CD4-positive, alpha-beta T cell treated with Interleukin-4 for 1 hour (primary cell): ENCODE measurements at regions not wholly inside any gene's neighbourhood (a gene's known extent, or its start where the extent isn't known, plus 50 kb on each side); places are given as distances from the start of the nearest gene placed in this dataset.

Experiments used
- DNase-seq, 2 donors: peaks; one replicate each; pipeline ENCODE4 v3.0.0-alpha.2; 2020 to 2022

GRCh38 chr6:166008441-166009369, 158.9 kb downstream of the TBXT start:
- no peak for DNase-seq

DNA sequence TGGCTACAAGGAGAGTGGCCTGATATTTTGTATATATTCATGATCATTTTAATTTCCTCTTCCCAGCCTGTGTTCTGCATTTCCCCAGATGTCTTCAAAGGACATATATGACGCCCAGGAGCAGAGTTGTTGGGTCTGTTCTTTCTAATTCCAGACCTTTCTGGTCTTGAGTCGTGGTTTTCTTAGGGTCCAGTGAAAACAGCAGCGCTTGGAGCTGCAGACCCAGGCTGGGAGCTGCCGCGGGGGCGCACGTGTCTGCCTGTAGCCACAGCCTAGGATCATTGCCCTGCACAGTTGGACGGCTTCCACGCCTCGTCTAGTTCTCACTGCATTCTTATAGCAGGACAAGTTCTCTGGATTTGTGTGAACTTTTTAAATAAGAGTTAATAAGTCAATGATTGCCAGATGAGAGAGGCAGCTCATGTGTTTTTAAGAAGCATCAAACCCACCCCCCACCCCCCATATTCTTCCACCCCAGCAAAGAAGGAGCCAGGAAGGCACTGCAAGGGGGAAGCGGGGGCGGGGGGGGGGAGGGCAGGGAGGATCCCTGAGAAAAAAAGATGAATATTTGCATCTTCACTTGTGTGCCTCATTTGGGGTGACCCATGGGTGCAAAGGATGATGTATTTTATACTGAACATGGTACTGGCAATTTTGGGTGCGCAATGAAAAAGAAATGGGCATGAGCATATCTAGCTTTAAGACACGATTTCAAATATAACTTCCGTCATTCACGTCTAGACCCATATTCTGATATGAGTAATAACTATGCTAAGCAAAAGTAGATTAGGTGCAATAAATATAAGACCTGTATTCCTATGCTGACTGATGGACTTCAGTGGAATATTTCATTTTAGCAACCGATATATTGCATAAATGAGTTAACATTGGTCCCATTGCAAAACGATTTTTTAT, 160.0 kb downstream of the TBXT start:
- no peak for DNase-seq

GRCh38 chr6:166006900-166007301, 160.8 kb downstream of the TBXT start:
- no peak for DNase-seq

DNA sequence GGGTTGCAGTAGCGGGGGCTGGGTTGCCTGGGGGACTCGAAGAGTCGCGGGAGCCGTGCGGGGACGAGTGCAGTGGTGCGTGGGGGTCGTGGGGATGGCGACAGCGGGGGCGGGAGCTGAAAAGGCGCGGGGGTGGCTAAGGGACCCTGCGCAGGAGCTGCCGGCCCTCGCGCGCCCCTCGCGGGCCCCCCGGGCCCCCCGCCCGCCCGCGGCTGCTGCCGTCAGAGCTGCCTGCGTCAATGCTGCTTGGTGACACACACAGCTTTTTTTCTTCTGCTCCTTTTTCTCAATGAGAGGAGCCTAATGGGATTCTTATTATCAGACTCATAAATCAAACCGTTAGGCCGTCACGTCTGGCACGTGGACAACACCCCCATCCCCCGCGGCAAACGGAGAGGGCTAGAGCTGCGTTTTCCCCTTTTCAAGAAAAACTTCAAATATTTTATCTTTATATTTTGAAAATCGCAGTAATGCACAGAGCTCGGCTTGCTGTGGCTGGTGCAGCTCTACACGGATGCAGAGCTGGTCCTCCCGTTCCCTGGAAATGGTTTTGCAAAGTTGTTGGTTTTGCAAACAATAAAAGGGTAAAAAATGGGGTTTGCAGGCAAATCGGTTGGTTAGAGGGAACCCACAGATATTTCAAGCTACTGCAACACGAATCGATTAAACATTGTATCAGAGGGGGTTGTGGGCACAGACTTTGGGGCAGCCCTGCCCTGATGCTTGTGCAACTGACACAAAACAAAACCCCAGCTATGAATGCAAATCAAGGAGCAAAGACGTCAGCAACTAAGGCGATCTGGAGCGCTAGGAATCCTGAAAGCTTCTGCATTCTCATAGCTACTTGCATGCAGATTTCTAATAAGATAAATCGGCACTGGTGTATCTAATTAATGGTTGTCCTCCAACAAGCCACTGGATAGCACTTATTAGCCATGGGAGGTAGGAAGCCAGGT, 161.4 kb downstream of the TBXT start:
- no peak for DNase-seq

DNA sequence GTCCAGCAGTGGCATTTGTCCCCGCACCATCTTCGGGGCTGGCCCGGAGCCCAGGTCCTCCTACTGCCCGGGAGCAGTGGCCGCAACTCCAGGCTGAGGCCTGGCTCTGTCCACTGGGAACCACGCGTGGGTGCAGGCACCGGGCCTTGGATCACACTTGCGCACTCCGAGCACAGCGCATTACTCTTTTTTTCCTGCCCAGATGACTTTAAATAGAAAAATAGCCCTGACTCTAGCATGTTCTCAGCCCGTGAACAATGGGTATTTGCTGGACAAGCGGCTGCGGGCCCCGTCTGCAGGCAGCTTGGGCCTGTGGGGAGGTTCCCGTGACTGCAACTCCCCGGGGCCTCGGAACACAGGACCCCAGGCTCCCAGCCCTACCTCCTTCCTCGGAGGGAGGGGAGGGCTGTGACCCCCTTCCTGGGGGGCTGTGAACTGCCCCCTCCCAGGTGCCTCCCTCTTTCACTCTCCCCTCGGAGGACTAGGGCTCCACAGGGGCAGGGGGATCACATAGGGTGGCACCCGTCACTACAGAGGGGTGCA, 162.2 kb downstream of the TBXT start:
- DNase-seq, result no peak

- no peak for DNase-seq
Measured at GRCh38 chr6:166004876-166005275, 162.8 kb downstream of the TBXT start.

GRCh38 chr6:166004471-166004870, 163.2 kb downstream of the TBXT start:
- no peak for DNase-seq

DNA sequence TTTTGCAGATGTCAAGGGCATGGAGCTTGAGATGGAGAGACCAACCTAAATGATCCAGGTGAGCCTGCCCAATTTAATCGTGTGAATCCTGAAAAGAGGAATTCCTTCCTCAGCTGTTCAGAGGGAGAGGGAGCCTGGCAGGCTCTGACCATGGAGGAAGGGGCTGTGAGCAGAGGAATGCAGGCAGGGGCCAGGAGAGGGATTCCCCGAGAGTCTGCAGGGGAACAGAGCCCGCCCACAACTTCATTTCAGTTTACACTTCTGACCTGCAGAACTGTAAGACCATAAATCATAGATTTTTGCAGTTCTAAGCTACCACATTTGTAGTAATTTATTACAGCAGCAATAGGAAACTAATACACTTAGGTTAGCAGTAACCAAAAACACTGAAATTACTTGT, 164.1 kb downstream of the TBXT start:
- no peak for DNase-seq

GRCh38 chr6:166001359-166001758, 166.3 kb downstream of the TBXT start:
- DNase-seq, result no peak

GRCh38 chr6:165999279-165999678, 168.4 kb downstream of the TBXT start:
- no peak for DNase-seq

DNA sequence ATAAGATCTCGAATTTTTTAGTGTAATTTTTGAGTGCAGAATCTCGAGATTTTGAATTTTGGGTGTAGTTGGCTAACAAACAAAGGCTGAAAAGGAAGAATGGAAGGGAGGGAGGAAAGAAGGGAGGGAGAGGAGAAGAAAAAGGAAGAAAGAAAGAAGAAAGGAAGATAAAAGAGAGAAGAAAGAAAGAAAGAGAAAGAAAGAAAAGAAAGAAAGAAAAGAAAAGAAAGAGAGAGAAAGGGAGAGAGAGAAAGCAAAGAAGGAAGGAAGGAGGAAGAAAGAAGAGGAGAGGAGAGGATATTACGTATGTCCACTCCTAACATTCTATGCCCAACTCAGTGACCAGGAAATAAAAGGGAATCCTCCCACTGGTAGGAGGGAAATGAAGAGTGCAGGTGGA, 169.6 kb downstream of the TBXT start:
- no peak for DNase-seq

DNA sequence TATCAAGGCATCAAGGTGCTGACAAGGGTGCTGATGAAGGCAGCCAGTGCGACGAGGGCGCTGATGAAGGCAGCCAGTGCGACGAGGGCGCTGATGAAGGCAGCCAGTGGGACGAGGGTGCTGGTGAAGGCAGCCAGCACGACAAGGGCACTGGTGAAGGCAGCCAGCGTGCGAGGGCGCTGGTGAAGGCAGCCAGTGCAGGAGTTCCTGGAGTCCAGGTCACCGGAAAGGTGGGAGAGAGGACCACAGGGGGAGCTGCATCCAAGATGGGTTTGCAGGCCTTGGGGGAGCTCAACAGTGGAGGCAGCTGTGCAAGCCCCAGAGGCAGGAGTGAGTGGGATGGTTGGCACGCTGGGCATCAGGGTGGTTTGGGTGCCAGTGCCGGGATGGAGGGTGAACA, 176.3 kb downstream of the TBXT start:
- no peak for DNase-seq

DNA sequence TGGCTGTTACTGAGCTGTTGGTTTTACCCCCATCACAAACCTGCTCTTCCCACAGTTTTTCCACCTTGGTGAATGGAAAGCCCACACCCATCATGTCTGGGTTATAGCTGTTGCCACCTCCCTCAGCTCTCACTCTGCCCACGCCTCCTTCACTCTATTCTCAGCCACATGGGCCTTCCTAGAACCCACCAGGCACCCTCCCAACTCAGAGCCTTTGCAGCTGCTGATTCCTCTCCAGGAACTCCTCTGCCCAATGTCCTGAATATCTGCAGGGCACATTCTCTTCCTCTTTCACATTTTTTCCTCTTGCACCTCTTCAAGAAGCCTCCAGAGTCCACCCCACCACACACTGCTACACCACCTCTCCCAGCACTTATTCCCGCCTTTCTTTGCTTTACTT, 177.4 kb downstream of the TBXT start:
- no peak for DNase-seq

DNA sequence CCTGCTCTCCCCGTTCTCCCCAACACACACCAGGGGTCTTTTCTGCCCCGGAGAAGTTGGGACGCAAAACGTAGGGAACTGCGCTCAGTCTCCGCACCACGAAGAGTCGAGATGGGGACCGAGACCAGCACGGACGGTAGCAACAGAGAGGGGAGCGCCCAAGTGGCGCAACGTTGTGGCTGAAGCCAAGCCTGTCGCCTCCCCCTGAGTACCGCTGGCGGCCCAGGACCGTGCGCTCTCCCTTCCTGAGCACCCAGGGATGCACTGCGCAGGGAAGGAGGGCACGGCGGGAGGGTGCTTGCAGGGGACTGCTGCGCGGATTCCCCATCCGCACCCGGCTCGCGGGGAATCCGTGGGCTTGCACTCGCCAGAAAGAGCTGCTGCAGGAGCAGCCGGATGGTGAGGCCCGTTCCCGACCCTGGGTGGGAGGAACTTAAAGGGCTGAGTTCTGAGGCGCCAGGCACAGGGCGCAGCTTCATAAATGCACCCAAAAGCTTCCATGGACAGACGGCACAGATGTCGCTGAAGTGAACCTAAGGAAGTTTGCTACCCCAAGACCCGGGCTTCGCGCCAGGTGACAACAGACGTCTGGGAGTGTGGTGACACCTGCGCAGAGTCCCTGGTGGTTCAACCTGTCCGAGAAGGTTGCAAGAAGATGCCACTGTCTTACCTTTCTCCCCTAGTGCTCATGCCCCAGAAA, 178.7 kb downstream of the TBXT start:
- DNase-seq, result no peak

DNA sequence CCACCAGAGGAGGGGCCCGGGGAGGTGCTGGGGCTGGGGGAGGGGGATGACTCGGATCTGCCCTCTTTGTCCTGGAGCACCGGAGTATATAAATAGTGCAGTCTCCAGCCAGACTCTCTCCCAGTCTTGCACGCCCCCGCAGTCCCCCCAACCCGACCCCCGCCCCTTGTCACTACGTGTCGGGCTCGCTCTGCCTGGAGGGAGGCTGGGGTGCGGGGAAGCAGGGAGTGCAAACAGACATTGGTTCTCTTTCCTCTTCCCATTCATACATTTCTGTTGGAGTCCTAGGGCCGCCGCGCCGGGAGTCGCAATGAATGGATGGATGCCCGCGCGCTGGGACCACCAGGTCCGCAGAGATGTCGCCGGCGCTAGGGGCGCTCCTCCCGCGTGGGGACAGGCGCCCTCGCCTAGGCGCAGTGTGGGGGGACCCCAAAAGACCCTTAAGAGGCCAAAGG, 179.3 kb downstream of the TBXT start:
- DNase-seq, result no peak

- DNase-seq, result no peak
Measured at GRCh38 chr6:165987483-165988301, 180.0 kb downstream of the TBXT start.

GRCh38 chr6:165986914-165987482, 180.7 kb downstream of the TBXT start:
- DNase-seq, result no peak

DNA sequence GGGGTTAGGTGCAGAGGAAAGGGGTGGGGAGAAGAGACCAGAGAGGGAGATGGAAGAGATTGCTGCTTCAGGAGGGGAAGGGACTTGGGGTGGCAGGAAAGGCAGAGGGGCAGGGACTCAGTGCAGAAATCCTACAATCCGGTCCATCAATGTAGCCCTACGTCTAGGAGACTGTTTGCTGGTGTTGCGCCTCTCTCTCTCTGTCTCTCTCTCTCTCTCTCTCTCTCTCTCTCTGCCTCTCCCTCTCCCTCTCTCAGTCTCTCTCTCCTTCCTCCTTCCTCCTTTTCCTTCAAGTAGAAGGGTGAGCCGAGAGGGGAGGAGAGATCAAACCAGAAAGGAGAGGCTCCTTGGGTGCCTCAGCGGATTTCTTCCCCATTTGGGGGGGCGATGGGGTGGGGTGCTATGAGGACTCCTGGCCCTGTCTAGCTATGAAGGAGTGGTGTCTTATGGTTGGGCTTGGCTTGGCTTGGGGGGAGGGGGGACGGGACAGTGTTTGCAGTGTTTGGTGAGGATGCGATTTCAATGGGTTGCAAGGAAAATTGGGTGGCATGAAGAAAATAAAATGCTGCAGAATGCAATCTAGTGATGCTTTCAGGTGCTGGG, 181.2 kb downstream of the TBXT start:
- no peak for DNase-seq

DNA sequence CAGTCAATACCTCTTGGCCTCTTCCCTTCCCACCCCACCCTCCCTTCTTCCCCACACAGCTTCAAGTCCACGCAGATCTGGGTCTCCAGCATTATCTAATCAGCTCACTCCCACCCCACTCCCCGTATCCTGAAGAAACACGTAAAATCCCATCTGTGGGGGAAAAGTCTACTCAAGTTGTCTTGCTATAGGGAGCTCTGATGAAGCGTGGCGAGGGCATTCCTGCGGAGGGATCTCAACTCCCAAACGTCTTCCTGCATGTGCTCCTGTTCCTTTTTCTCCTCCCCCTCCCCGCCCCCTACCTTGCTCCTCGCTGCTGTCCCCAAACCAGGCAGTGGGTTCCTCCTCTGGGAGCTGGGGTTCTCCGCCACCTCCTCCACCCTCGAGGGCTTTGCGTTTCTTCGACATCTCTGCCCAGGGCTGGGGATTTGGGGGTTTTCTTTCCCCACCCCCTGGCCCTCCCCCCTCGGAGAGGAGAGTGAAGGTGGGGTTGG, 181.8 kb downstream of the TBXT start:
- DNase-seq, result no peak
